Panc1 (cell line): ENCODE measurements at regions not wholly inside any gene's neighbourhood (a gene's known extent, or its start where the extent isn't known, plus 50 kb on each side); places are given as distances from the start of the nearest gene placed in this dataset.

Experiments used
- CTCF ChIP-seq: fragments of 450-650 bp; IDR thresholded peaks from 2 replicates; pipeline ENCODE4 v1.5.1; 2017; ENCODE audit warnings: mild to moderate bottlenecking
- POLR2AphosphoS5 ChIP-seq: IDR thresholded peaks from 2 replicates; pipeline ENCODE4 v1.6.1; 2012; ENCODE audit warnings: mild to moderate bottlenecking, low read depth, low read length, moderate library complexity
- REST ChIP-seq, 2 experiments: IDR thresholded peaks; 2 replicates each; pipeline ENCODE4 v1.6.1; 2011 to 2012; ENCODE audit warnings: low read depth in 2 of 2, control low read depth in 1 of 2, low read length in 1 of 2, mild to moderate bottlenecking in 1 of 2, moderate library complexity in 1 of 2; ENCODE audit not compliant: insufficient read depth in 1 of 2
- SIN3A ChIP-seq: IDR thresholded peaks from 2 replicates; pipeline ENCODE4 v1.6.1; 2012; ENCODE audit warnings: low read depth, mild to moderate bottlenecking, low read length, moderate library complexity, borderline replicate concordance; ENCODE audit not compliant: insufficient read depth
- TCF7L2 ChIP-seq: IDR thresholded peaks from 2 replicates; pipeline ENCODE4 v1.6.1; 2011; ENCODE audit warnings: mild to moderate bottlenecking, low read depth, low read length, inconsistent platforms

- no peak for TF ChIP-seq CTCF
- TF ChIP-seq SIN3A, result no peak
- TF ChIP-seq POLR2AphosphoS5, result no peak
- no peak for TF ChIP-seq REST (IDR thresholded peaks at IDR 0.05; ENCODE audit: insufficient read depth in 1 of 2, low read depth in 2 of 2, low read length in 1 of 2)
- no peak for TF ChIP-seq TCF7L2
These were observed 586.4 kb downstream of the GATA3 start for GRCh38 chr10:8640878-8641277.
